AG04450 (cell line): ENCODE measurements at regions not wholly inside any gene's neighbourhood (a gene's known extent, or its start where the extent isn't known, plus 50 kb on each side); places are given as distances from the start of the nearest gene placed in this dataset.

Experiments
- CTCF ChIA-PET: fragments of 300-600, 350-600 bp; formaldehyde crosslinking; extraction: SDS; loops from one replicate; lab custom pipeline; 2022; ENCODE audit warnings: antibody characterized with exemption, inconsistent platforms; lab: Charles Lee
- POLR2A ChIA-PET: fragments of 350-600 bp; formaldehyde crosslinking; extraction: SDS; loops from one replicate; lab custom pipeline; 2021; ENCODE audit warnings: antibody characterized with exemption, inconsistent platforms; lab: Yijun Ruan, JAX
- DNase-seq: peaks from one replicate; pipeline ENCODE4 v3.0.0-alpha.2; 2011; ENCODE audit warnings: low read depth, low spot score
- H3K27ac ChIP-seq: one replicate; pipeline ENCODE4 v1.5.1; 2012; ENCODE audit warnings: low read depth, low read length, control low read depth
- H3K27me3 ChIP-seq: one replicate; pipeline ENCODE4 v1.6.0; 2012; ENCODE audit warnings: low read length; ENCODE audit not compliant: control insufficient read depth, insufficient read depth
- H3K4me3 ChIP-seq: 2 replicates; pipeline ENCODE4 v1.5.1; 2011; ENCODE audit warnings: mild to moderate bottlenecking, low read depth, low read length, control low read depth
- H3K9me3 ChIP-seq: 2 replicates; pipeline ENCODE4 v1.5.1; 2012; ENCODE audit warnings: low read length; ENCODE audit not compliant: control insufficient read depth, insufficient read depth
- CTCF ChIP-seq: IDR thresholded peaks from 2 replicates; pipeline ENCODE4 v1.5.1; 2011; ENCODE audit warnings: low read depth, low read length, control low read depth, inconsistent platforms

- DNase-seq: no peak
- Histone ChIP-seq H3K27me3 (no peaks in the 10 kb centered on the region), H3K27ac (peak overlapping the region; percentile 63), H3K4me3 (no peak overlapping the region), H3K9me3 (peaks cover 2% of the 10 kb centered on the region; the same call in 1 of the 2 replicates)
- ChIA-PET CTCF (no interaction called here), POLR2A (no interaction called here)
- no peak for TF ChIP-seq CTCF
These were observed 567.4 kb downstream of the CCDC171 start for GRCh38 chr9:16120231-16120641.

GRCh38 chr9:16120727-16121126 lies 567.9 kb downstream of the CCDC171 start:
- H3K27me3 ChIP-seq: no peaks in the 10 kb centered on the region
- ChIA-PET CTCF (no interaction called here), POLR2A (no interaction called here)
- H3K27ac ChIP-seq: peak overlapping the region; percentile 63
- DNase-seq: no peak
- no peak overlapping the region for H3K4me3 ChIP-seq
- peaks cover 2% of the 10 kb centered on the region; the same call in 1 of the 2 replicates for H3K9me3 ChIP-seq
- TF ChIP-seq CTCF: no peak

GRCh38 chr9:16121168-16121567 lies 568.3 kb downstream of the CCDC171 start:
- no peak for DNase-seq
- POLR2A ChIA-PET: no interaction called here
- H3K27me3 ChIP-seq: no peaks in the 10 kb centered on the region
- CTCF ChIA-PET: no interaction called here
- no peak overlapping the region for H3K4me3 ChIP-seq
- H3K27ac ChIP-seq: no peak overlapping the region
- TF ChIP-seq CTCF: no peak
- peaks cover 2% of the 10 kb centered on the region; the same call in 1 of the 2 replicates for H3K9me3 ChIP-seq

GRCh38 chr9:16121601-16122286 lies 568.9 kb downstream of the CCDC171 start:
- no peak for DNase-seq

More at GRCh38 chr9:16121601-16122286, 568.9 kb downstream of the CCDC171 start:
- H3K4me3 ChIP-seq: no peak overlapping the region
- no peak for TF ChIP-seq CTCF
- CTCF ChIA-PET: interaction anchor here (1.2 to 2.1 kb wide), 2 partner anchors 11 to 14 kb away, joined by 3 to 7 read pairs; no protein-coding TSS in a partner anchor
- POLR2A ChIA-PET: no interaction called here
- H3K27ac ChIP-seq: no peak overlapping the region
- peaks cover 2% of the 10 kb centered on the region; the same call in 1 of the 2 replicates for H3K9me3 ChIP-seq
- no peaks in the 10 kb centered on the region for H3K27me3 ChIP-seq
